Mucosa of descending colon (tissue), 3 donors: ENCODE measurements at regions not wholly inside any gene's neighbourhood (a gene's known extent, or its start where the extent isn't known, plus 50 kb on each side); places are given as distances from the start of the nearest gene placed in this dataset.
A peak's percentile ranks its signal among the peaks of the same experiment; 100 is the strongest.

Source experiments
- ATAC-seq: fragments of 200-7000 bp; cut with Tn5 transposase; one replicate; pipeline ENCODE4 v1.9.1; 2020; ENCODE audit warnings: mild to moderate bottlenecking, moderate library complexity
- DNase-seq, 3 donors: peaks; one replicate each; pipeline ENCODE4 v3.0.0-alpha.2; 2020
- H3K36me3 ChIP-seq: fragments of 200-600 bp; one replicate; pipeline ENCODE4 v1.8.0; 2021; ENCODE audit warnings: low read depth, mild to moderate bottlenecking
- H3K4me1 ChIP-seq: fragments of 200-600 bp; one replicate; pipeline ENCODE4 v1.8.0; 2021; ENCODE audit warnings: low read depth, mild to moderate bottlenecking
- H3K4me3 ChIP-seq: fragments of 200-600 bp; one replicate; pipeline ENCODE4 v1.8.0; 2021; ENCODE audit warnings: mild to moderate bottlenecking
- H3K9me3 ChIP-seq: fragments of 200-600 bp; one replicate; pipeline ENCODE4 v1.8.0; 2021; ENCODE audit warnings: mild to moderate bottlenecking
- intact Hi-C, 2 donors: fragments of 100-400 bp; cut with DNase I in 1 of 2; cut with micrococcal nuclease in 1 of 2; formaldehyde crosslinking; loops; one replicate each; pipeline versions ENCODE4 v1.11.0 to v1.11.1; 2022; cut with DNase I, micrococcal nuclease
- TF ChIP-seq, protein P1 (sequence below): fragments of 200-600 bp; IDR thresholded peaks from one replicate; pipeline ENCODE4 v1.8.0; 2022; ENCODE audit warnings: antibody characterized with exemption, mild to moderate bottlenecking
- donor health status: DM: no; HTN: no; CAD: no; lungs with moderate emphysema.
- donor health status: DM: no; HTN: no; CAD: no.
- donor health status: DM: no; HTN: yes; CAD: no.

DNA sequence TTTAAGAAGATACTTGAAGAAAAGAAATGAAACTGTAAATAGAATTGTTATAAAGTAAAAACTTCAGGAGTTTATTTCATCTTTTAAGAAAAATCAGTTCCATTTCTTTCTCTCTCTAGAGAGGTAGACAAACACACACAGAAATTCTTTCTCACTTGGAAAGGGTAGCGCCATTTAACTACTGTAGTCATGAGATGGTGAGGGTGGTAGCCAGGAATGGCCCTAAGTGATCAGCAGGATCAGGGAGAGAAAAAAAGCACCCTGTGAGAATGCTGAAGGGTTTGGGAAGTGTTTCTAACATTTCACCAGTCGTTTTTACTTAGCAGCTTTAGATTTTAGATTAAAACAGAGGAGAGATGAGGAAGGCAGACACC lies 205.7 kb upstream of the RUNX1 start:
- ATAC-seq (no peak), DNase-seq (no peak)
- Histone ChIP-seq H3K9me3 (peaks cover 7% of the 10 kb centered on the region), H3K4me1 (peaks cover 7% of the 10 kb centered on the region), H3K36me3 (no peaks in the 10 kb centered on the region), H3K4me3 (no peak overlapping the region)
- TF ChIP-seq, protein P1, sequence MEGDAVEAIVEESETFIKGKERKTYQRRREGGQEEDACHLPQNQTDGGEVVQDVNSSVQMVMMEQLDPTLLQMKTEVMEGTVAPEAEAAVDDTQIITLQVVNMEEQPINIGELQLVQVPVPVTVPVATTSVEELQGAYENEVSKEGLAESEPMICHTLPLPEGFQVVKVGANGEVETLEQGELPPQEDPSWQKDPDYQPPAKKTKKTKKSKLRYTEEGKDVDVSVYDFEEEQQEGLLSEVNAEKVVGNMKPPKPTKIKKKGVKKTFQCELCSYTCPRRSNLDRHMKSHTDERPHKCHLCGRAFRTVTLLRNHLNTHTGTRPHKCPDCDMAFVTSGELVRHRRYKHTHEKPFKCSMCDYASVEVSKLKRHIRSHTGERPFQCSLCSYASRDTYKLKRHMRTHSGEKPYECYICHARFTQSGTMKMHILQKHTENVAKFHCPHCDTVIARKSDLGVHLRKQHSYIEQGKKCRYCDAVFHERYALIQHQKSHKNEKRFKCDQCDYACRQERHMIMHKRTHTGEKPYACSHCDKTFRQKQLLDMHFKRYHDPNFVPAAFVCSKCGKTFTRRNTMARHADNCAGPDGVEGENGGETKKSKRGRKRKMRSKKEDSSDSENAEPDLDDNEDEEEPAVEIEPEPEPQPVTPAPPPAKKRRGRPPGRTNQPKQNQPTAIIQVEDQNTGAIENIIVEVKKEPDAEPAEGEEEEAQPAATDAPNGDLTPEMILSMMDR, result no peak
- intact Hi-C loops, result no loop called here

DNA sequence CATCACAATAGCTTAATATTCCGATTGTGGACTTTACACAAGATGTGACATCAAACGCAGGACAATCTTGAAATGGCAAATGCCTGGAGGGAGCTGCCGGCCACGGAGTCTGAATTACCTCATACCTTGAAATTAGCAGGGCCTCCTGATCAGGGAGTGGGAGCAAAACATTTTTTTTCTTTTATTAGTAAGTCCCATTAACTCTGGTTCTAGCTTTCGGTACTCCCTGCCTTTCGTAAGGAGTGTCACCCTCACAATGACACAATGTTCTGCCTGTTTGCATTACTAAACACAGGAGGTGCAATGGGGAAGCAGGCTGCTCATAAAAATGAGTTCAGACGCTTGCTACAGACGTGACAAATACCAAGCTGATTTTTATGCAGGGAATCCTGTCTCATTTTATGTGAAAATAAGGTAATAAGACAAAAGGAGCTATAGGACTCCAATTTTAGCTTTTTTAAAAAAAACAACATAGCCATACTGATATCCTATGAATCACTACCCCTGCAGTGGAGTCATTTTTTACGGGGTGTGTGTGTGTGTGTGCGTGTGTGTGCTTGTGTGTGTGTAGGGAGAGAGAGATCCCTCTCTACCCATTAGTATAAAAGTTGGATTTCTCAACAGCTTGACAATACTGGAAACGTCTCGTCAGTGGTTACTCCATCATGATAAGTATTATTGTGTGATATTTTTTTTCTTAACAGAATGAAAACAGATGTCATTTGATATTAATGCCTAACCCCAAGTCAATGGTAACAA lies 205.1 kb upstream of the RUNX1 start:
- H3K4me3 ChIP-seq, result no peak overlapping the region
- intact Hi-C loops, result no loop called here
- TF ChIP-seq, protein P1, result no peak
- ATAC-seq (peak; percentile 83), DNase-seq (peak in 1 of 3 donors; percentile 50)
- H3K4me1 ChIP-seq, result peaks cover 7% of the 10 kb centered on the region
- H3K9me3 ChIP-seq, result peaks cover 7% of the 10 kb centered on the region
- H3K36me3 ChIP-seq, result no peaks in the 10 kb centered on the region

DNA sequence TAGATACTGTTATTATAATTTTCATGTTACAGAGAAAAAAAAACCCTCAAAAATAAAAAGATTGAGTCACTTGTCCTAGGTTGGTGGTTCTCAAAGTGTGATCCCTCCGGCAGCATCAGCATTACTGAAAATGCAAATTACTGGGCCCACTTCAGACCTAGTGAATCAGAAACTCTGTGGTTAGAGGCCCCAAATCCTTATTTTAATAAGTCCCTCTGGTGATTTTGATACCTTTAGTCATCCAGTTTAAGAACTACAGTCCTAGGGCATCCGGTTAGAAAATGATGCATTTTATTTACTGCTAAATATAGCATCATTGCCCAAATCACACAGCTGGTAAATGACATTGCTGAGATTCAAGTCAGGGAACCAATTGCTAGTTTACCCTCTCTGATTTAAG lies 203.7 kb upstream of the RUNX1 start:
- DNase-seq, result no peak
- Histone ChIP-seq H3K36me3 (no peaks in the 10 kb centered on the region), H3K9me3 (peaks cover 7% of the 10 kb centered on the region), H3K4me1 (peaks cover 7% of the 10 kb centered on the region), H3K4me3 (no peak overlapping the region)
- ATAC-seq, result no peak
- TF ChIP-seq, protein P1, result no peak
- intact Hi-C loops, result no loop called here

DNA sequence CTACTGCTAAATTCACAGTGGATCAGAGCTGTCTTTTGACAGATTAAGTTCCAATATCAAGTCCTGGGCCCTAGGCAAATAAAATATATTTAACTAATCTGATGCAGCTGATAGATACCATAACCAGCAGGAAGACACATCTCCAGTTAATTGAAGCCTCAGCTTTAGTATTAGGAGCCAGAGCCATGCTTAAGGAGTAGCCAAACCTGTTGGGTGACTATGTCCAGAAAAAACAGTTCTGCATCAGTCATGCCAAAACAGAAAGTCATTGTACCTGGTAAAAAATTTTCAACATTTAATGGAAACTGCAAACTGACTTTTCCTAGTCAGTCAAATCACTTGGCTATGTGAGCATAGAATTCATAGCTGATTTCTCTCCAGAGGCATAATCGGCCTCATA lies 200.5 kb upstream of the RUNX1 start:
- TF ChIP-seq, protein P1, result no peak
- intact Hi-C loops, result no loop called here
- Histone ChIP-seq H3K4me1 (peaks cover 7% of the 10 kb centered on the region), H3K36me3 (no peaks in the 10 kb centered on the region), H3K4me3 (no peak overlapping the region), H3K9me3 (peaks cover 7% of the 10 kb centered on the region)
- no peak for ATAC-seq
- DNase-seq, result no peak

DNA sequence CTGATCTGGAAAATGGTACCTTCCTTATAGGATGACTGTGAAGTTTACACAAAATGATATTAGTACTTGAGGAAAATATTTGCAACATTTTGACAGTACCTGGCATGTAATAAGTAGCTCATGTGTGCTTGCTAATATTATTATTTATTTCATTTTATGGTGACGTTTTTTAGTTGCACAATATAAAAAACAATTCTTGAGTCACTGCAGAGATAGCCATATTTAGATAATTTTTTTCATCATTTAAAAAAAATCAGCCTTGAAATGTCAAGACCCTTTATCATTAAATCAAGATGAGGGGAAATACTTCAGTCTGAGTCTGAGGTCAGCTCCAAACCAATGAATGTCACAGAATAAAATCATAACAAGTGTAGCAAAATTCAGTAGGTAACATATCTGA lies 196.8 kb upstream of the RUNX1 start:
- Histone ChIP-seq H3K4me1 (no peaks in the 10 kb centered on the region), H3K36me3 (no peaks in the 10 kb centered on the region), H3K9me3 (peaks cover 7% of the 10 kb centered on the region), H3K4me3 (no peak overlapping the region)
- intact Hi-C loops, result no loop called here
- TF ChIP-seq, protein P1, result no peak
- ATAC-seq, result no peak
- no peak for DNase-seq

DNA sequence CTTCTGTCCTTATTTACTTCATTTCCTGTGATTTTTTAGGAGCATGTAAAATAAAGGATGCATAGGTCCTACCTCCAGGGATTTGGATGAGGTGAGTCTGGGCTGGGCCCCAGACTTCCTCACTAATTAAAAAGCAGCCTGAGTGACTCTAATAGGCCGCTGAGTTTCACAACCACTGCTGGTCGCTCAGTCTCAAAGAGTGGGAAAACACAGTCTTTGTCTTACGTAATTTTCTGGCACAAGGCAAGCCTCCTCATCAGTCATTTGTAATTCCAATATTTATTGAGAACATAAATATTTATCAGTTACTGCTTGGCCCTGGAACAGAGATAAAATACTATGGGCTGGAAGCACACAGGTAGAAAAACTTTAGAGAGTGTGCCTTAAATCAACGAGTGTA lies 195.4 kb upstream of the RUNX1 start:
- DNase-seq (no peak), ATAC-seq (no peak)
- intact Hi-C loops, result no loop called here
- no peaks in the 10 kb centered on the region for H3K9me3 ChIP-seq
- H3K36me3 ChIP-seq, result no peaks in the 10 kb centered on the region
- H3K4me3 ChIP-seq, result no peak overlapping the region
- TF ChIP-seq, protein P1, result no peak
- no peaks in the 10 kb centered on the region for H3K4me1 ChIP-seq
